Fibroblast of the aortic adventitia (primary cell): ENCODE measurements at regions not wholly inside any gene's neighbourhood (a gene's known extent, or its start where the extent isn't known, plus 50 kb on each side); places are given as distances from the start of the nearest gene placed in this dataset.

ENCODE experiments used
- DNase-seq: peaks from one replicate; pipeline ENCODE4 v3.0.0-alpha.2; 2010; ENCODE audit warnings: low read depth
- H3K4me3 ChIP-seq: 2 replicates; pipeline ENCODE4 v1.5.1; 2011; ENCODE audit warnings: low read depth, mild to moderate bottlenecking, control low read depth, low read length, moderate library complexity
- TF ChIP-seq, protein P1 (sequence below): IDR thresholded peaks from 2 replicates; pipeline ENCODE4 v1.5.1; 2011; ENCODE audit warnings: mild to moderate bottlenecking, low read length, control low read depth, inconsistent platforms; ENCODE audit not compliant: insufficient read depth

DNA sequence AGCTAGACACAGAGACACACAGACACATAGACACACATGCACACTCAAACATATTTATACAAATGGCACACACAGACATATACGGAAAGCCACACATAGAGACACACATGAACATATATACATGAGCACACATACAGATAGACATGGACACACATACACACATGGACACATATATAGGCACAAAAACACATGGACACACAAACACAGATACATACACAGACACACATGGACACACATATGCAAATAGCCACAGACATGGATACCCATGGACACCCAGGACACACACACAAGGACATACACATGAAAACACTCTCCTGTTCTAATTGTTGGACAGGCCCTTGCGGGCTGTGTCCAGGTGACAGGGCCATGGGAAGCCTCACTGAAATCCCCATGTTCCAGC lies 160.1 kb downstream of the IRS1 start:
- no peak overlapping the region for H3K4me3 ChIP-seq
- no peak for DNase-seq
- TF ChIP-seq, protein P1, sequence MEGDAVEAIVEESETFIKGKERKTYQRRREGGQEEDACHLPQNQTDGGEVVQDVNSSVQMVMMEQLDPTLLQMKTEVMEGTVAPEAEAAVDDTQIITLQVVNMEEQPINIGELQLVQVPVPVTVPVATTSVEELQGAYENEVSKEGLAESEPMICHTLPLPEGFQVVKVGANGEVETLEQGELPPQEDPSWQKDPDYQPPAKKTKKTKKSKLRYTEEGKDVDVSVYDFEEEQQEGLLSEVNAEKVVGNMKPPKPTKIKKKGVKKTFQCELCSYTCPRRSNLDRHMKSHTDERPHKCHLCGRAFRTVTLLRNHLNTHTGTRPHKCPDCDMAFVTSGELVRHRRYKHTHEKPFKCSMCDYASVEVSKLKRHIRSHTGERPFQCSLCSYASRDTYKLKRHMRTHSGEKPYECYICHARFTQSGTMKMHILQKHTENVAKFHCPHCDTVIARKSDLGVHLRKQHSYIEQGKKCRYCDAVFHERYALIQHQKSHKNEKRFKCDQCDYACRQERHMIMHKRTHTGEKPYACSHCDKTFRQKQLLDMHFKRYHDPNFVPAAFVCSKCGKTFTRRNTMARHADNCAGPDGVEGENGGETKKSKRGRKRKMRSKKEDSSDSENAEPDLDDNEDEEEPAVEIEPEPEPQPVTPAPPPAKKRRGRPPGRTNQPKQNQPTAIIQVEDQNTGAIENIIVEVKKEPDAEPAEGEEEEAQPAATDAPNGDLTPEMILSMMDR = no peak

DNA sequence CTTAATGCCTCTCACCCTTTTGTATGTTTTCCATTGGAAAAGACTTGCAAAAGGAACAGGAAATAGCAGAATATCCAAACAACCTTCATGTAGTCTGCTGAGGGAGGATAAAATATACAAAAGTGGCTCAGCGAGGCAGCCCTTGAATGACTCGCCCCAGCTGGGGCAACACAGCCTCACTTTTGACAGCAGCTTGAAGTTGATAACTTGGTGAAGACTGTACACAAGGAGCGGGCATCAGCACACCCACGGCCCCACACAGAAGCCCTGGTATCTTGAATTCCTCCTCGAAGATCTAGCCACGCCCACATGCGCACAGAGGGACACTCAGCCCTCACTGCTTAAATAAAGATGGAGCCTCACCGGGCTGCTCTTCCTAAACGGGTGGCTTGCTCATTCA lies 161.0 kb downstream of the IRS1 start:
- no peak overlapping the region for H3K4me3 ChIP-seq
- TF ChIP-seq, protein P1 = no peak
- no peak for DNase-seq

DNA sequence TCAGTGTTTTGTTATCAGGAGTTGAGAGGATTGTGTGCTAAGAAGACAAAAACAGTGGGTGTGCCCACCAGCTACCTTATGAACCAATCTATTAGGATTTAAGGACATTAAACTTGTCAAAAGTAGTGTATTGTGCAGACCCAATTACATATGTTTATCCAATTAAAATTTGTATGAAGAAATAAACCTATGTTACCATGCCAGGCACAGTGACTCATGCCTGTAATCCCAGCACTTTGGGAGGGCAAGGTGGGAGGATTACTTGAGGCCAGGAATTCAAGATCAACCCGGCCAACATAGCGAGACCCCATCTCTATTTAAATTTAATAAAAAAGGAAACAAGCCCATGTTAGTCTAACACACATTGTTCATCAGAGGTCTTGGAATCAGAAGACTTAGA lies 162.2 kb downstream of the IRS1 start:
- TF ChIP-seq, protein P1 = no peak
- DNase-seq = no peak
- H3K4me3 ChIP-seq = no peak overlapping the region

DNA sequence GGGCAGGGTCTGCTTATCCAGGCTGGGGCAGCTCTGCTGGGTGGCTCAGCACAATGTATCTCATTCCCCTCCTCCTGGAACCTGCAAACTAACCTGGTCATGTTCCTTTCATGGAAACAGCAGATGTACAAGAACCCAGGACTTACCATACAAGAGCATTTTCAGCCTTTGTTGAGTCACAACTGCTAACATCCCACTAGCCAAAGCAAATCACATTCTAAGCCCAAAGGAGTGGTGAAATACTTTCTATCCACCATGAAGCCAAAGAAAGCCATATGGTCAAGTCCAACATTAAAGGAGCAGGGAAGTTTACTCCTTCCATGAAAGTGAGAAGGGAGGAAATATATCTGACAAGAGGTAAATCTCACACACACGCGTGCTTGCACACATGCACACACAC lies 163.0 kb downstream of the IRS1 start:
- TF ChIP-seq, protein P1 = no peak
- no peak for DNase-seq
- no peak overlapping the region for H3K4me3 ChIP-seq

DNA sequence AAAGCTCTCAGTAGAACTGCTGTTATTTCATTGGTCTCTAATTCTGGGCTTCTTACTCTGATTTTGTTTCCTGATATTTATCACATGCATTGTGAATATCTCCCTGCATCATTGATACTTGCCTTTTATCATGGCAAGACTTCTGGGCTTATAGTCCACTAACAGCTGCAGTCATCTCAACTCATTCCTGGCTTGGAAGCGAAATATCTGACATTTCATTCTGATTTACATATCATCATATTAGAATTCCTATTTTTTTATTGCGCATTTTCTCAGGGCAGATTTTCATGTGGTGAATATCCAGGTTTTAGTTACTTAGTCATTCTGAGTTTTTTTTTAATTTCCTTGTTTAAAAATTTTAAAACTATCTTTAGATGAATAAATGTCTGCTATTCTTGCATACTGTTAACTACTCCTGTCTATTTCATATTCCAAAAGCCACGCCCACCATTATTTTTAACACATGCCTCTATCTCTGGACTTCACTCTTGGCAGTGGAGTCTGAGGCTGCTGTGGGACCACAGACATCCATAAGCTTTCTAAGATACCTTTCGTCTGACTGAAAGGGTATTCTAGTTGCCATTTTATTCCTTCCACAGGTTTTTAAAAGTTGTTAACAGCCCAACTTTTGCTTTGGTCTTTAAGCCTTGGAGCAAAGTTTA lies 164.5 kb downstream of the IRS1 start:
- TF ChIP-seq, protein P1 = no peak
- H3K4me3 ChIP-seq = no peak overlapping the region
- no peak for DNase-seq

DNA sequence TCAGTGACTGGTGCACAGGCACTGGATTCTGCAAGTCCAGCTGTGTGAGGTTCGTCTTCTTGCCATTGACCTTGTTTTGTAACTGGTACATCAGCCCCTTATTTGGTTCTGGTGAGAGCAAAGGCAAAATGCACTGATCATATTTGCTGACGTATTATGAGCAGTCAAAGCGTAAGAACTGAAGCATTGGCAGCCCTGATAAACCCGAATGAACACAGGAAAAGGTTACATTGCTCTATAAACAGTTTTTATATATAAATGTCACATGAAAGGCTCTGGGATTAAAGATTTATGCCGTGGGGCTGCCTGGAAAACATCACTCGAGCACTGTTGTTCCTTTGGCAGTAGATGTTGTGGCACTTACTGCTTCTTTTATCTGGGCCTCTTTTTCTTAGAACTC lies 167.9 kb downstream of the IRS1 start:
- TF ChIP-seq, protein P1 = no peak
- DNase-seq = peak; percentile 77
- H3K4me3 ChIP-seq = no peak overlapping the region

DNA sequence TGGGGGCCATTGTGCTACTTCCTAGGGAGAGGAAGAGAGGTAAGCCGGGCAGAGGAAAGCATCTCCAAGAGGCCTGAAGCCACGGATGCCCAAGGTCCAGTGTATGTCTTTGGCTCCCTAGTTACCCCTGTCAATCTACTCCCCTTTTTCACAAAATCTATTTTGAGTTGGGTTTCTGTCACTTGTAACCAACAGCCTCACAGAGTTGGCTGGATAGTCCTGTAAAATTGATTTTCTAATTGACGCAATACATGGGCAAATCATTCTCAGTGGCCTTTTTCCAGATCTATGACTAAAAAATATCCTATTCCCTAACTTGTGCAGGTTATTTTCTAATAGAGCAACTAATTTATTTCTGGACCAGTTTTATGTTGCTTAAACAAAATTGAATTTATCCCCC lies 168.4 kb downstream of the IRS1 start:
- TF ChIP-seq, protein P1 = no peak
- no peak overlapping the region for H3K4me3 ChIP-seq

More for the DNA sequence above, 168.4 kb downstream of the IRS1 start:
- DNase-seq = no peak
